Tibial nerve (tissue), 3 donors: ENCODE measurements at regions not wholly inside any gene's neighbourhood (a gene's known extent, or its start where the extent isn't known, plus 50 kb on each side); places are given as distances from the start of the nearest gene placed in this dataset.
"Not testable (repeated sequence)": the region's sequence is repeated elsewhere in the genome, so short reads cannot be mapped to it uniquely, and the experiment has no call there.

Source experiments
- CTCF ChIP-seq, 5 experiments: fragments of 200-600 bp in 3 of 5; fragments of 450-650 bp in 2 of 5; sonication (generic) in 3 of 5; IDR thresholded peaks; one replicate each; pipeline ENCODE4 v1.5.1; 2016 to 2019; ENCODE audit warnings: antibody characterized with exemption in 5 of 5, mild to moderate bottlenecking in 3 of 5, moderate library complexity in 2 of 5
- POLR2A ChIP-seq, 2 donors: fragments of 450-650 bp; IDR thresholded peaks; one replicate each; pipeline ENCODE4 v1.6.1; 2017; ENCODE audit warnings: antibody characterized with exemption in 2 of 2, mild to moderate bottlenecking in 2 of 2, moderate library complexity in 2 of 2

- not testable (repeated sequence) for TF ChIP-seq CTCF, POLR2A (IDR thresholded peaks at IDR 0.05)
These were observed 201.5 kb upstream of the EDNRB start for GRCh38 chr13:78120144-78120543.
